OCI-LY7 (cell line): ENCODE measurements at regions not wholly inside any gene's neighbourhood (a gene's known extent, or its start where the extent isn't known, plus 50 kb on each side); places are given as distances from the start of the nearest gene placed in this dataset.

Experiments
- EZH2phosphoT487 ChIP-seq: fragments of 200-600 bp; sonication (generic); IDR thresholded peaks from 2 replicates; pipeline ENCODE4 v1.6.1; 2018; ENCODE audit warnings: low read depth, borderline replicate concordance, mild to moderate bottlenecking, mixed run types, antibody characterized with exemption, low read length, moderate library complexity, mixed read lengths
- TF ChIP-seq, protein P1 (sequence below): fragments of 200-600 bp; sonication (generic); conservative IDR thresholded peaks from 2 replicates; pipeline ENCODE4 v1.5.1; 2014; ENCODE audit warnings: mild to moderate bottlenecking, antibody characterized with exemption, low read length, moderate library complexity, mixed read lengths

DNA sequence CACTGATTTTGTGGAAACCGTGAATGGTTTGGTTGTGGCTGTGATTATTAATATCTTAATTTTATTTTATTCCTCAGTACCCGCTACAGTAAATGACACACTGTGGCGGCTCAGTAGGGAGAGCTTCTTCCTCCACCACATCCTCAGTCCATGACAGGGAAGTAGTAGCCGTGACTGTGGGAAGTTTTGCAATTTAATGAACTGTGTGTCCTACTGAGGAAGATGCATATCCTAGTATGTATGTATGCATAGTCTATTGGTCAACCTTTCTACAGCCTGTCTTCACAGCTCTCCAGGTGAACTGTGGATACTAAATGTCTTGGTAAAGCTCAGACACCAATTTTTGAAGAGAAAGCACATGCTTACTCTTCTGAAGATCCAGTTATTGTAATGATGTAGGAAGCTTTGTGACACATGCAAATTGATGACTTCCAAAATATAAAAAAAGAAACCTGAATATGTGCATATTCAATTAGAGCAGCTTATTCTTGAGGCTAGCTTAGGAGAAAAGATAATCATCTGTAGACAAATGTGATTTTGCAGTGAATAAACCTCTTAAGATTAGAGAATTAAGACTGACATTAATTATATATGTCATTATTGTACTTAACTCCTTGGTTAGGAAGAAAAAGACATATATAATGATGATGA, 384.3 kb upstream of the CNTNAP5 start:
- TF ChIP-seq, protein P1, sequence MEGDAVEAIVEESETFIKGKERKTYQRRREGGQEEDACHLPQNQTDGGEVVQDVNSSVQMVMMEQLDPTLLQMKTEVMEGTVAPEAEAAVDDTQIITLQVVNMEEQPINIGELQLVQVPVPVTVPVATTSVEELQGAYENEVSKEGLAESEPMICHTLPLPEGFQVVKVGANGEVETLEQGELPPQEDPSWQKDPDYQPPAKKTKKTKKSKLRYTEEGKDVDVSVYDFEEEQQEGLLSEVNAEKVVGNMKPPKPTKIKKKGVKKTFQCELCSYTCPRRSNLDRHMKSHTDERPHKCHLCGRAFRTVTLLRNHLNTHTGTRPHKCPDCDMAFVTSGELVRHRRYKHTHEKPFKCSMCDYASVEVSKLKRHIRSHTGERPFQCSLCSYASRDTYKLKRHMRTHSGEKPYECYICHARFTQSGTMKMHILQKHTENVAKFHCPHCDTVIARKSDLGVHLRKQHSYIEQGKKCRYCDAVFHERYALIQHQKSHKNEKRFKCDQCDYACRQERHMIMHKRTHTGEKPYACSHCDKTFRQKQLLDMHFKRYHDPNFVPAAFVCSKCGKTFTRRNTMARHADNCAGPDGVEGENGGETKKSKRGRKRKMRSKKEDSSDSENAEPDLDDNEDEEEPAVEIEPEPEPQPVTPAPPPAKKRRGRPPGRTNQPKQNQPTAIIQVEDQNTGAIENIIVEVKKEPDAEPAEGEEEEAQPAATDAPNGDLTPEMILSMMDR = no peak
- no peak for TF ChIP-seq EZH2phosphoT487
